Cardiac fibroblast (primary cell): ENCODE measurements at regions not wholly inside any gene's neighbourhood (a gene's known extent, or its start where the extent isn't known, plus 50 kb on each side); places are given as distances from the start of the nearest gene placed in this dataset.

ENCODE experiments used
- DNase-seq, 2 donors: peaks; one replicate each; pipeline versions ENCODE4 v3.0.0 to v3.0.0-alpha.2; 2010; ENCODE audit warnings: low read depth in 2 of 2
- H3K4me3 ChIP-seq, 2 donors: replicated peaks in 1 of 2; 1 replicate in 1 of 2; 2 replicates in 1 of 2; pipeline ENCODE4 v1.5.1; 2011; ENCODE audit warnings: low read depth in 2 of 2, low read length in 2 of 2, mild to moderate bottlenecking in 2 of 2, moderate library complexity in 1 of 2
- CTCF ChIP-seq: IDR thresholded peaks from one replicate; pipeline ENCODE4 v1.5.1; 2011; ENCODE audit warnings: low read depth, mild to moderate bottlenecking, low read length, inconsistent platforms

GRCh38 chr22:47837703-47838102 lies 1075.3 kb downstream of the TBC1D22A start:
- H3K4me3 ChIP-seq = no peak overlapping the region
- peak; percentile 39 for TF ChIP-seq CTCF
- DNase-seq = peak; percentile 13 to 33

- peak in 1 of 2 donors; percentile 1 for DNase-seq
- TF ChIP-seq CTCF = no peak
- H3K4me3 ChIP-seq = no peak overlapping the region
Observed at GRCh38 chr22:47836957-47837356, 1074.5 kb downstream of the TBC1D22A start.

GRCh38 chr22:47835726-47836125 lies 1073.3 kb downstream of the TBC1D22A start:
- H3K4me3 ChIP-seq = no peak overlapping the region
- TF ChIP-seq CTCF = no peak
- peak; percentile 5 to 60 for DNase-seq

GRCh38 chr22:47826016-47826415 lies 1063.6 kb downstream of the TBC1D22A start:
- no peak for DNase-seq
- no peak overlapping the region for H3K4me3 ChIP-seq
- no peak for TF ChIP-seq CTCF

GRCh38 chr22:47822422-47822821 lies 1060.0 kb downstream of the TBC1D22A start:
- TF ChIP-seq CTCF = no peak
- no peak for DNase-seq
- no peak overlapping the region for H3K4me3 ChIP-seq

GRCh38 chr22:47818496-47818895 lies 1056.0 kb downstream of the TBC1D22A start:
- TF ChIP-seq CTCF = no peak
- no peak for DNase-seq
- H3K4me3 ChIP-seq = no peak overlapping the region

GRCh38 chr22:47817380-47817779 lies 1054.9 kb downstream of the TBC1D22A start:
- no peak overlapping the region for H3K4me3 ChIP-seq
- no peak for TF ChIP-seq CTCF
- no peak for DNase-seq
